ENCODE measurements at regions not wholly inside any gene's neighbourhood (a gene's known extent, or its start where the extent isn't known, plus 50 kb on each side); places are given as distances from the start of the nearest gene placed in this dataset.

DNA sequence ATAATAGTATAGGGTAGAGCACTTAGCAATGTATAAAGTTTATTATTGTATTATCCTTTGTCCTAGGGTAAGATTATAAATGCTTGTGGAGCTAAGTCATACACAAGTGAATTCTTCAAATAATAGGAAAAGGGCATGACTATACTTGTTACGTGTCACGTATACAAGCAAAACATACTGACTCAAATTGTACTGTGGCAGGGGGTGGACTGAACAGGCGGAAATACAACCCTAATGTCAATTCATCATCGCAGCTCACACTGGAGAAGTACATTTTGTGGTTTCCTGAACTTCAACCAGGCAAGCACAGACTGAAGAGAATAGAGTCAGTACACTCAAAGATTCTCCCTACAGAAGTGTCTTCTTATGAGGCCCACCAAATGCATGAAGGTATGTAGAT, 201.0 kb downstream of the MBD2 start:
- peak; percentile 19 for DNase-seq (ENCODE audit: low read depth)

GRCh38 chr18:54020966-54021365, 203.5 kb downstream of the MBD2 start:
- DNase-seq (ENCODE audit: low read depth): no peak
- POLR2A ChIA-PET: no interaction called here
- no peak overlapping the region for H3K4me3 ChIP-seq (ENCODE audit: low read depth, low read length)
- H3K36me3 ChIP-seq (ENCODE audit: control insufficient read depth, insufficient read depth, low read length): no peaks in the 10 kb centered on the region
- TF ChIP-seq, protein P1, sequence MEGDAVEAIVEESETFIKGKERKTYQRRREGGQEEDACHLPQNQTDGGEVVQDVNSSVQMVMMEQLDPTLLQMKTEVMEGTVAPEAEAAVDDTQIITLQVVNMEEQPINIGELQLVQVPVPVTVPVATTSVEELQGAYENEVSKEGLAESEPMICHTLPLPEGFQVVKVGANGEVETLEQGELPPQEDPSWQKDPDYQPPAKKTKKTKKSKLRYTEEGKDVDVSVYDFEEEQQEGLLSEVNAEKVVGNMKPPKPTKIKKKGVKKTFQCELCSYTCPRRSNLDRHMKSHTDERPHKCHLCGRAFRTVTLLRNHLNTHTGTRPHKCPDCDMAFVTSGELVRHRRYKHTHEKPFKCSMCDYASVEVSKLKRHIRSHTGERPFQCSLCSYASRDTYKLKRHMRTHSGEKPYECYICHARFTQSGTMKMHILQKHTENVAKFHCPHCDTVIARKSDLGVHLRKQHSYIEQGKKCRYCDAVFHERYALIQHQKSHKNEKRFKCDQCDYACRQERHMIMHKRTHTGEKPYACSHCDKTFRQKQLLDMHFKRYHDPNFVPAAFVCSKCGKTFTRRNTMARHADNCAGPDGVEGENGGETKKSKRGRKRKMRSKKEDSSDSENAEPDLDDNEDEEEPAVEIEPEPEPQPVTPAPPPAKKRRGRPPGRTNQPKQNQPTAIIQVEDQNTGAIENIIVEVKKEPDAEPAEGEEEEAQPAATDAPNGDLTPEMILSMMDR (IDR thresholded peaks at IDR 0.05; ENCODE audit: insufficient read depth, low read depth, low read length): no peak
- CTCF ChIA-PET: no interaction called here
- no peaks in the 10 kb centered on the region for H3K27me3 ChIP-seq (ENCODE audit: control insufficient read depth, insufficient read depth, low read length)

More for the DNA sequence above, 201.0 kb downstream of the MBD2 start:
- POLR2A ChIA-PET: no interaction called here
- Histone ChIP-seq H3K36me3 (ENCODE audit: control insufficient read depth, insufficient read depth, low read length) (no peaks in the 10 kb centered on the region), H3K27me3 (ENCODE audit: control insufficient read depth, insufficient read depth, low read length) (no peaks in the 10 kb centered on the region), H3K4me3 (ENCODE audit: low read depth, low read length) (no peak overlapping the region)
- CTCF ChIA-PET: interaction anchor here (0.6 to 1.5 kb wide), 3 partner anchors 21 to 219 kb away, joined by 3 read pairs; no protein-coding TSS in a partner anchor
- TF ChIP-seq, protein P1 (IDR thresholded peaks at IDR 0.05; ENCODE audit: insufficient read depth, low read depth, low read length): no peak

- CTCF ChIA-PET: no interaction called here
- DNase-seq (ENCODE audit: low read depth): no peak
- TF ChIP-seq, protein P1 (IDR thresholded peaks at IDR 0.05; ENCODE audit: insufficient read depth, low read depth, low read length): no peak
- no peaks in the 10 kb centered on the region for H3K27me3 ChIP-seq (ENCODE audit: control insufficient read depth, insufficient read depth, low read length)
- POLR2A ChIA-PET: no interaction called here
- no peak overlapping the region for H3K4me3 ChIP-seq (ENCODE audit: low read depth, low read length)
- H3K36me3 ChIP-seq (ENCODE audit: control insufficient read depth, insufficient read depth, low read length): no peaks in the 10 kb centered on the region
Observed at GRCh38 chr18:54020156-54020745, 204.2 kb downstream of the MBD2 start.

GRCh38 chr18:54019641-54020040, 204.8 kb downstream of the MBD2 start:
- DNase-seq (ENCODE audit: low read depth): no peak
- ChIA-PET POLR2A (no interaction called here), CTCF (no interaction called here)
- no peaks in the 10 kb centered on the region for H3K36me3 ChIP-seq (ENCODE audit: control insufficient read depth, insufficient read depth, low read length)
- TF ChIP-seq, protein P1 (IDR thresholded peaks at IDR 0.05; ENCODE audit: insufficient read depth, low read depth, low read length): no peak
- no peak overlapping the region for H3K4me3 ChIP-seq (ENCODE audit: low read depth, low read length)
- no peaks in the 10 kb centered on the region for H3K27me3 ChIP-seq (ENCODE audit: control insufficient read depth, insufficient read depth, low read length)

- Histone ChIP-seq H3K4me3 (ENCODE audit: low read depth, low read length) (no peak overlapping the region), H3K27me3 (ENCODE audit: control insufficient read depth, insufficient read depth, low read length) (no peaks in the 10 kb centered on the region), H3K36me3 (ENCODE audit: control insufficient read depth, insufficient read depth, low read length) (no peaks in the 10 kb centered on the region)
- ChIA-PET POLR2A (no interaction called here), CTCF (no interaction called here)
- TF ChIP-seq, protein P1 (IDR thresholded peaks at IDR 0.05; ENCODE audit: insufficient read depth, low read depth, low read length): no peak
- no peak for DNase-seq (ENCODE audit: low read depth)
Observed at GRCh38 chr18:54013452-54013851, 211.0 kb downstream of the MBD2 start.

Data from BJ (cell line).